Mesendoderm (in vitro differentiated cells): ENCODE measurements at regions not wholly inside any gene's neighbourhood (a gene's known extent, or its start where the extent isn't known, plus 50 kb on each side); places are given as distances from the start of the nearest gene placed in this dataset.

ENCODE experiments used
- DNase-seq: peaks from one replicate; pipeline ENCODE4 v3.0.0; 2013
- H2AK5ac ChIP-seq: 2 replicates; pipeline ENCODE4 v1.6.1; 2013; ENCODE audit warnings: low read length, inconsistent platforms
- H2BK120ac ChIP-seq: 2 replicates; pipeline ENCODE4 v1.6.1; 2013; ENCODE audit warnings: low read depth, mild to moderate bottlenecking, low read length, moderate library complexity, mixed read lengths
- H2BK15ac ChIP-seq: replicated peaks from 2 replicates; pipeline ENCODE4 v1.6.1; 2013; ENCODE audit warnings: low read depth, mild to moderate bottlenecking, moderate library complexity
- H2BK5ac ChIP-seq: 2 replicates; pipeline ENCODE4 v1.6.1; 2013; ENCODE audit warnings: low read length, inconsistent platforms
- H3K18ac ChIP-seq: 2 replicates; pipeline ENCODE4 v1.6.1; 2013; ENCODE audit warnings: mild to moderate bottlenecking, low read length, mixed read lengths
- H3K23ac ChIP-seq: one replicate; pipeline ENCODE4 v1.6.1; 2013; ENCODE audit warnings: low read length
- H3K27ac ChIP-seq: 2 replicates; pipeline ENCODE4 v1.5.1; 2013; ENCODE audit warnings: low read depth, mild to moderate bottlenecking, inconsistent platforms, low read length, moderate library complexity
- H3K27me3 ChIP-seq: 2 replicates; pipeline ENCODE4 v1.6.1; 2013; ENCODE audit warnings: low read length, control low read depth, mild to moderate bottlenecking, inconsistent platforms; ENCODE audit not compliant: insufficient read depth, poor library complexity
- H3K36me3 ChIP-seq: 2 replicates; pipeline ENCODE4 v1.6.1; 2013; ENCODE audit warnings: low read length, inconsistent platforms; ENCODE audit not compliant: control insufficient read depth, insufficient read depth
- H3K4ac ChIP-seq: one replicate; pipeline ENCODE4 v1.6.1; 2013; ENCODE audit warnings: low read depth, mild to moderate bottlenecking, low read length, moderate library complexity
- H3K4me1 ChIP-seq: 2 replicates; pipeline ENCODE4 v1.6.1; 2013; ENCODE audit warnings: low read depth, low read length, inconsistent platforms; ENCODE audit not compliant: control insufficient read depth
- H3K4me2 ChIP-seq: 2 replicates; pipeline ENCODE4 v1.6.1; 2013; ENCODE audit warnings: low read length
- H3K4me3 ChIP-seq: 2 replicates; pipeline ENCODE4 v1.5.1; 2013; ENCODE audit warnings: mild to moderate bottlenecking, low read length
- H3K56ac ChIP-seq: one replicate; pipeline ENCODE4 v1.6.1; 2013; ENCODE audit warnings: low read length
- H3K79me1 ChIP-seq: 2 replicates; pipeline ENCODE4 v1.6.1; 2013; ENCODE audit warnings: low read length, inconsistent platforms
- H3K79me2 ChIP-seq: 2 replicates; pipeline ENCODE4 v1.6.1; 2013; ENCODE audit warnings: mild to moderate bottlenecking, low read length; ENCODE audit not compliant: control insufficient read depth, insufficient read depth
- H3K9ac ChIP-seq: 2 replicates; pipeline ENCODE4 v1.6.1; 2013; ENCODE audit warnings: low read length, inconsistent platforms
- H4K5ac ChIP-seq: one replicate; pipeline ENCODE4 v1.6.1; 2013; ENCODE audit warnings: low read length
- H4K8ac ChIP-seq: one replicate; pipeline ENCODE4 v1.6.1; 2013; ENCODE audit warnings: low read depth, mild to moderate bottlenecking, control low read depth, low read length, moderate library complexity
- WGBS: extraction: QIAGEN DNeasy Blood & Tissue Kit; methylation state at CpG from one replicate; pipeline ENCODE4 v1.1.7; 2013; ENCODE audit warnings: low lambda C conversion rate, missing lambda C conversion rate; ENCODE audit not compliant: insufficient coverage; ENCODE audit errors: extremely low coverage; 5-methylcytosine and 5-hydroxymethylcytosine counted together

- H2BK120ac ChIP-seq, result no peak overlapping the region
- H3K4me2 ChIP-seq, result no peak overlapping the region
- no peak overlapping the region for H2AK5ac ChIP-seq
- H3K18ac ChIP-seq, result no peak overlapping the region
- DNase-seq, result no peak
- H3K79me2 ChIP-seq, result no peaks in the 10 kb centered on the region
- H4K5ac ChIP-seq, result no peak overlapping the region
- no peak overlapping the region for H3K27ac ChIP-seq
- no peak overlapping the region for H2BK15ac ChIP-seq
- no peaks in the 10 kb centered on the region for H3K27me3 ChIP-seq
- no peak overlapping the region for H3K23ac ChIP-seq
- H3K56ac ChIP-seq, result no peak overlapping the region
- no peaks in the 10 kb centered on the region for H3K79me1 ChIP-seq
- H3K4me1 ChIP-seq, result no peaks in the 10 kb centered on the region
- H4K8ac ChIP-seq, result no peak overlapping the region
- no peak overlapping the region for H3K4ac ChIP-seq
- WGBS, result no CpG with 5 or more reads among the region's 5 CpGs
- H2BK5ac ChIP-seq, result no peak overlapping the region
- H3K36me3 ChIP-seq, result no peaks in the 10 kb centered on the region
- H3K4me3 ChIP-seq, result no peak overlapping the region
- no peak overlapping the region for H3K9ac ChIP-seq
These were observed 222.9 kb upstream of the ZNF32 start for GRCh38 chr10:43871545-43871944.

DNA sequence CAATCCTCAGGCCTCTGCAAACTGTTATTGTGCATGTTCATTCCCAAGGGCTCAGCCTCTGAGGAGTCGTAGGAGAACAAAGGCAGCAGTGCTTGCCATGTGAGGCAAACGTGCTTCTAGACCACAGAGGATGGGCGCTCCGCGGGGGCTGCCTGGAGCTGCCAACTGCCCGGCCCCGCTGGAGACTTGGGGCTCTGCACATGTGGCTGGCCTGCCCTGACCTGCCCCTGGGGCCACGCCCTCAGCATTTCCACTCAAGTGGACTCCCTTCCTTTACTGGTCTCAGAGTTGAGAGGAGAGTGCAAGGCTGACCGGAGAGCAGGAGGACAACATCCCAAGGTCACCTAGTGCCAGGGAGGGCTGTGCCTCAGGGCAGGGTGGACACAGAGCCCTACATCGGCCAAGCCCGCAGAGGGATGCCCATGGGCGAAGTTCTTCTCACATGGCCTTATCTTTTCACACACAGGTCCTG is 222.3 kb upstream of the ZNF32 start:
- Histone ChIP-seq H3K36me3 (no peaks in the 10 kb centered on the region), H3K4ac (no peak overlapping the region), H3K79me1 (no peaks in the 10 kb centered on the region), H2BK120ac (no peak overlapping the region), H3K23ac (no peak overlapping the region), H3K27me3 (no peaks in the 10 kb centered on the region), H3K4me3 (no peak overlapping the region), H3K4me2 (no peak overlapping the region), H3K27ac (no peak overlapping the region), H3K18ac (no peak overlapping the region), H2BK5ac (no peak overlapping the region), H2BK15ac (no peak overlapping the region), H3K9ac (no peak overlapping the region), H4K8ac (no peak overlapping the region), H3K4me1 (no peaks in the 10 kb centered on the region), H3K79me2 (no peaks in the 10 kb centered on the region), H3K56ac (no peak overlapping the region), H4K5ac (no peak overlapping the region), H2AK5ac (no peak overlapping the region)
- WGBS, result no CpG with 5 or more reads among the region's 12 CpGs
- no peak for DNase-seq

- no peaks in the 10 kb centered on the region for H3K36me3 ChIP-seq
- no peak overlapping the region for H2BK5ac ChIP-seq
- no peak overlapping the region for H3K4ac ChIP-seq
- no peak overlapping the region for H3K56ac ChIP-seq
- no peaks in the 10 kb centered on the region for H3K79me2 ChIP-seq
- no peak overlapping the region for H2BK120ac ChIP-seq
- no peak overlapping the region for H3K4me2 ChIP-seq
- no peak overlapping the region for H2AK5ac ChIP-seq
- H3K23ac ChIP-seq, result no peak overlapping the region
- H3K18ac ChIP-seq, result no peak overlapping the region
- no peak overlapping the region for H2BK15ac ChIP-seq
- WGBS, result no CpG with 5 or more reads among the region's 8 CpGs
- H3K27ac ChIP-seq, result no peak overlapping the region
- no peak overlapping the region for H3K4me3 ChIP-seq
- H3K4me1 ChIP-seq, result no peaks in the 10 kb centered on the region
- H3K79me1 ChIP-seq, result no peaks in the 10 kb centered on the region
- H3K9ac ChIP-seq, result no peak overlapping the region
- no peak overlapping the region for H4K5ac ChIP-seq
- no peaks in the 10 kb centered on the region for H3K27me3 ChIP-seq
- no peak for DNase-seq
- no peak overlapping the region for H4K8ac ChIP-seq
These were observed 221.1 kb upstream of the ZNF32 start for GRCh38 chr10:43869669-43870322.

- no peak overlapping the region for H3K27ac ChIP-seq
- no peak overlapping the region for H2BK120ac ChIP-seq
- no peak for DNase-seq
- no peak overlapping the region for H3K4me3 ChIP-seq
- no peaks in the 10 kb centered on the region for H3K4me1 ChIP-seq
- no peak overlapping the region for H3K23ac ChIP-seq
- no peak overlapping the region for H2BK5ac ChIP-seq
- no peaks in the 10 kb centered on the region for H3K27me3 ChIP-seq
- no peaks in the 10 kb centered on the region for H3K36me3 ChIP-seq
- no peak overlapping the region for H3K4me2 ChIP-seq
- no peak overlapping the region for H3K56ac ChIP-seq
- H2BK15ac ChIP-seq, result no peak overlapping the region
- H3K9ac ChIP-seq, result no peak overlapping the region
- no peak overlapping the region for H2AK5ac ChIP-seq
- no peak overlapping the region for H3K4ac ChIP-seq
- no peaks in the 10 kb centered on the region for H3K79me2 ChIP-seq
- no CpG with 5 or more reads among the region's 6 CpGs for WGBS
- no peak overlapping the region for H4K8ac ChIP-seq
- no peak overlapping the region for H4K5ac ChIP-seq
- H3K18ac ChIP-seq, result no peak overlapping the region
- H3K79me1 ChIP-seq, result no peaks in the 10 kb centered on the region
These were observed 220.3 kb upstream of the ZNF32 start for GRCh38 chr10:43868952-43869351.

DNA sequence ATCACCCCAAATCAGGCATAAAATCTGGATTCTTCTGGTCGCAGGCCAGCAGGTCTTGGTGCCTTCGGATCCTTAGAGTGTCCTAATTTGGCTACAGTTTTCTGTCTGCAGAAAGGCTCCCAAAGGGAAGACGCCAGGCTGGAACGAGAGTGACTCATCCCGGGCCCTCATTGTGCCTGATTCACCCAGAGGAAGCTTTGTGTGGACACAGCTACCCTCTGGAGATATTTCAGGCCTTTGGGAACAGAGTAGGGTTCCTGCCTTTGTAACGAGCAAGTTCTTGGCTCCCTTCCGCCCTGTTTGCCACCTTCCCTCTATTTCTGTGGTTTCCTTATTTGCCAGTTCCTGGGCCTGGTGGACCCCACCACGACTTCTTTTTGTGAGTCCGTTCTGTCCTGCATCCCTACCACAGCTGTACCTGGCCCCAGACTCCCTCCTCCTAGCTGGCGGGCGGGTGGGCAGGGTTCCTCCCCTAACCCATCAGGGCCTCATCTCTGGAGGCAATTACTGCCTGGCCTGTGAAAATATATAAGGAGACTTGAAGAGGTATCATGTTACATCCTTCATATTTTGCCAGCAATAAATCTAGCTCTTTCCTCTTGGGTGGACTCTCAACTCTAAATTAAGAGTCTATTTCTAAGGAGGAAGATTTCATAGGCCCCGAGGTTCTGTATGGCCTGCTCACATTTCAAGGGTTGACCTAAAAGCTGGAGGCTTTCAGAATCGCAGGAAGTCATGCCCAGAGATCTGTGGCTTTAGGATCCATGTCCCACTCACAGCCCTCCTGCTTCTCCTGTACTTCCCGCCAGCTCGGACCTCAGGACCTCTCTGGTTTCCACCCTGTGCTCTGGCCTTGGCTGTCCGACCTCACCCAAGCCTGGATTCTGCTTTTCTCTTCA is 219.2 kb upstream of the ZNF32 start:
- no peak overlapping the region for H4K5ac ChIP-seq
- no peak overlapping the region for H3K4me2 ChIP-seq
- no peaks in the 10 kb centered on the region for H3K36me3 ChIP-seq
- H3K18ac ChIP-seq, result no peak overlapping the region
- no peak overlapping the region for H3K27ac ChIP-seq
- no peaks in the 10 kb centered on the region for H3K79me1 ChIP-seq
- H2BK15ac ChIP-seq, result no peak overlapping the region
- WGBS, result no CpG with 5 or more reads among the region's 16 CpGs
- no peak overlapping the region for H3K4ac ChIP-seq
- no peak overlapping the region for H3K9ac ChIP-seq
- no peak overlapping the region for H3K56ac ChIP-seq
- H2BK120ac ChIP-seq, result no peak overlapping the region
- no peak overlapping the region for H3K4me3 ChIP-seq
- no peaks in the 10 kb centered on the region for H3K27me3 ChIP-seq
- no peak overlapping the region for H2BK5ac ChIP-seq
- no peaks in the 10 kb centered on the region for H3K79me2 ChIP-seq
- no peak overlapping the region for H4K8ac ChIP-seq
- H3K4me1 ChIP-seq, result no peaks in the 10 kb centered on the region
- DNase-seq, result no peak
- H3K23ac ChIP-seq, result no peak overlapping the region
- no peak overlapping the region for H2AK5ac ChIP-seq
